CD8-positive, alpha-beta memory T cell (primary cell): ENCODE measurements at regions not wholly inside any gene's neighbourhood (a gene's known extent, or its start where the extent isn't known, plus 50 kb on each side); places are given as distances from the start of the nearest gene placed in this dataset.

Experiments
- CTCF ChIA-PET: fragments of 350-600 bp; sonication (Branson Sonifier 250); formaldehyde crosslinking; loops from one replicate; lab custom pipeline; 2021; ENCODE audit warnings: antibody characterized with exemption; lab: Charles Lee
- POLR2A ChIA-PET: fragments of 350-600 bp; sonication (Branson Sonifier 250); formaldehyde crosslinking; loops from one replicate; lab custom pipeline; 2021; ENCODE audit warnings: antibody characterized with exemption; lab: Charles Lee
- DNase-seq, 5 donors: peaks; one replicate each; pipeline versions ENCODE4 v3.0.0 to v3.0.0-alpha.2; 2020 to 2022; ENCODE audit warnings: mixed read lengths in 1 of 5
- H3K27ac ChIP-seq: one replicate; pipeline ENCODE4 v1.7.0; 2013; ENCODE audit warnings: low read depth, mild to moderate bottlenecking, low read length, moderate library complexity
- H3K27me3 ChIP-seq: 2 replicates; pipeline ENCODE4 v1.7.0; 2013; ENCODE audit warnings: low read length, mild to moderate bottlenecking; ENCODE audit not compliant: insufficient read depth, poor library complexity, severe bottlenecking
- H3K36me3 ChIP-seq: 2 replicates; pipeline ENCODE4 v1.7.0; 2013; ENCODE audit warnings: mild to moderate bottlenecking, low read length, moderate library complexity; ENCODE audit not compliant: insufficient read depth
- H3K4me1 ChIP-seq: 2 replicates; pipeline ENCODE4 v1.7.0; 2013; ENCODE audit warnings: mild to moderate bottlenecking, low read length, moderate library complexity; ENCODE audit not compliant: insufficient read depth
- H3K4me3 ChIP-seq: 2 replicates; pipeline ENCODE4 v1.7.0; 2013; ENCODE audit warnings: mild to moderate bottlenecking, low read length
- H3K9me3 ChIP-seq: 2 replicates; pipeline ENCODE4 v1.7.0; 2013; ENCODE audit warnings: mild to moderate bottlenecking, low read length
- H3K27ac Mint-ChIP-seq, 8 donors: one replicate each; pipeline ENCODE4 v1.8.0; 2020 to 2021; ENCODE audit warnings: mixed read lengths in 8 of 8, mild to moderate bottlenecking in 6 of 8, inconsistent platforms in 3 of 8, moderate library complexity in 3 of 8
- H3K27me3 Mint-ChIP-seq, 2 donors: one replicate each; pipeline ENCODE4 v1.8.0; 2020 to 2021; ENCODE audit warnings: mixed read lengths in 2 of 2, mild to moderate bottlenecking in 1 of 2, moderate library complexity in 1 of 2
- H3K36me3 Mint-ChIP-seq, 3 donors: one replicate each; pipeline ENCODE4 v1.8.0; 2020 to 2021; ENCODE audit warnings: mixed read lengths in 3 of 3, inconsistent platforms in 1 of 3, mild to moderate bottlenecking in 1 of 3
- H3K4me1 Mint-ChIP-seq, 3 donors: one replicate each; pipeline ENCODE4 v1.8.0; 2020 to 2021; ENCODE audit warnings: mixed read lengths in 3 of 3, inconsistent platforms in 1 of 3, mild to moderate bottlenecking in 1 of 3
- H3K4me3 Mint-ChIP-seq, 7 donors: one replicate each; pipeline ENCODE4 v1.8.0; 2020 to 2021; ENCODE audit warnings: mixed read lengths in 7 of 7, mild to moderate bottlenecking in 6 of 7, moderate library complexity in 4 of 7, inconsistent platforms in 2 of 7
- H3K9me3 Mint-ChIP-seq, 5 donors: one replicate each; pipeline ENCODE4 v1.8.0; 2020 to 2022; ENCODE audit warnings: mixed read lengths in 5 of 5, mild to moderate bottlenecking in 3 of 5, moderate library complexity in 2 of 5, inconsistent platforms in 1 of 5

- Histone ChIP-seq H3K4me1 (no peaks in the 10 kb centered on the region), H3K27ac (no peak overlapping the region), H3K36me3 (no peaks in the 10 kb centered on the region), H3K9me3 (no peaks in the 10 kb centered on the region), H3K4me3 (no peak overlapping the region), H3K27me3 (no peaks in the 10 kb centered on the region)
- no peak for DNase-seq
- peaks cover 0 to 1% (median 0%) of the 10 kb centered on the region in 5 donors for H3K9me3 Mint-ChIP-seq
- no peak overlapping the region for H3K27ac Mint-ChIP-seq
- H3K4me1 Mint-ChIP-seq, result peaks cover 0 to 16% (median 11%) of the 10 kb centered on the region in 3 donors
- H3K27me3 Mint-ChIP-seq, result peaks cover 2 to 3% of the 10 kb centered on the region in 2 donors
- H3K36me3 Mint-ChIP-seq, result no peaks in the 10 kb centered on the region
- POLR2A ChIA-PET, result no interaction called here
- H3K4me3 Mint-ChIP-seq, result no peak overlapping the region
- CTCF ChIA-PET, result no interaction called here
Observed at GRCh38 chr10:128938558-128938957, 528.5 kb upstream of the MGMT start.

GRCh38 chr10:128940081-128940480 is 527.0 kb upstream of the MGMT start:
- H3K4me1 Mint-ChIP-seq, result peaks cover 0 to 4% (median 0%) of the 10 kb centered on the region in 3 donors
- Histone ChIP-seq H3K4me3 (no peak overlapping the region), H3K27ac (no peak overlapping the region), H3K4me1 (no peaks in the 10 kb centered on the region), H3K9me3 (no peaks in the 10 kb centered on the region), H3K27me3 (no peaks in the 10 kb centered on the region), H3K36me3 (no peaks in the 10 kb centered on the region)
- POLR2A ChIA-PET, result no interaction called here
- CTCF ChIA-PET, result no interaction called here
- H3K27ac Mint-ChIP-seq, result no peak overlapping the region
- no peak overlapping the region for H3K4me3 Mint-ChIP-seq
- peaks cover 2 to 3% of the 10 kb centered on the region in 2 donors for H3K27me3 Mint-ChIP-seq
- H3K36me3 Mint-ChIP-seq, result no peaks in the 10 kb centered on the region
- DNase-seq, result no peak
- peaks cover 0 to 4% (median 0%) of the 10 kb centered on the region in 5 donors for H3K9me3 Mint-ChIP-seq

GRCh38 chr10:128943111-128943510 is 523.9 kb upstream of the MGMT start:
- no peaks in the 10 kb centered on the region for H3K4me1 ChIP-seq
- H3K36me3 Mint-ChIP-seq, result no peaks in the 10 kb centered on the region
- DNase-seq, result no peak
- CTCF ChIA-PET, result no interaction called here
- no peaks in the 10 kb centered on the region for H3K4me1 Mint-ChIP-seq
- no peak overlapping the region for H3K4me3 ChIP-seq
- peaks cover 0 to 13% (median 9%) of the 10 kb centered on the region in 5 donors for H3K9me3 Mint-ChIP-seq
- no peaks in the 10 kb centered on the region for H3K27me3 Mint-ChIP-seq
- H3K4me3 Mint-ChIP-seq, result no peak overlapping the region
- no peaks in the 10 kb centered on the region for H3K9me3 ChIP-seq
- H3K27ac ChIP-seq, result no peak overlapping the region
- no peak overlapping the region for H3K27ac Mint-ChIP-seq
- no peaks in the 10 kb centered on the region for H3K36me3 ChIP-seq
- POLR2A ChIA-PET, result no interaction called here
- H3K27me3 ChIP-seq, result no peaks in the 10 kb centered on the region

GRCh38 chr10:128945398-128945797 is 521.6 kb upstream of the MGMT start:
- no peak overlapping the region for H3K27ac ChIP-seq
- Mint-ChIP-seq H3K4me1 (no peaks in the 10 kb centered on the region), H3K4me3 (no peak overlapping the region), H3K27ac (no peak overlapping the region), H3K9me3 (peaks cover 0 to 13% (median 9%) of the 10 kb centered on the region in 5 donors), H3K36me3 (no peaks in the 10 kb centered on the region), H3K27me3 (no peaks in the 10 kb centered on the region)
- no peaks in the 10 kb centered on the region for H3K9me3 ChIP-seq
- POLR2A ChIA-PET, result no interaction called here
- no peak for DNase-seq
- no peaks in the 10 kb centered on the region for H3K27me3 ChIP-seq
- no peaks in the 10 kb centered on the region for H3K4me1 ChIP-seq
- H3K36me3 ChIP-seq, result no peaks in the 10 kb centered on the region
- H3K4me3 ChIP-seq, result no peak overlapping the region
- CTCF ChIA-PET, result no interaction called here

- no peaks in the 10 kb centered on the region for H3K27me3 ChIP-seq
- ChIA-PET POLR2A (no interaction called here), CTCF (no interaction called here)
- Mint-ChIP-seq H3K9me3 (peaks cover 0 to 9% (median 7%) of the 10 kb centered on the region in 5 donors), H3K4me3 (no peak overlapping the region), H3K36me3 (no peaks in the 10 kb centered on the region), H3K4me1 (no peaks in the 10 kb centered on the region), H3K27me3 (no peaks in the 10 kb centered on the region), H3K27ac (no peak overlapping the region)
- no peaks in the 10 kb centered on the region for H3K4me1 ChIP-seq
- H3K9me3 ChIP-seq, result no peaks in the 10 kb centered on the region
- no peak overlapping the region for H3K27ac ChIP-seq
- H3K4me3 ChIP-seq, result no peak overlapping the region
- no peaks in the 10 kb centered on the region for H3K36me3 ChIP-seq
- no peak for DNase-seq
Observed at GRCh38 chr10:128950159-128950915, 516.7 kb upstream of the MGMT start.

GRCh38 chr10:128950916-128951275 is 516.1 kb upstream of the MGMT start:
- H3K27ac Mint-ChIP-seq, result no peak overlapping the region
- Histone ChIP-seq H3K36me3 (no peaks in the 10 kb centered on the region), H3K27me3 (no peaks in the 10 kb centered on the region), H3K27ac (no peak overlapping the region), H3K9me3 (no peaks in the 10 kb centered on the region), H3K4me1 (no peaks in the 10 kb centered on the region), H3K4me3 (no peak overlapping the region)
- H3K4me3 Mint-ChIP-seq, result no peak overlapping the region
- H3K36me3 Mint-ChIP-seq, result no peaks in the 10 kb centered on the region
- no peak for DNase-seq
- ChIA-PET CTCF (no interaction called here), POLR2A (no interaction called here)
- H3K4me1 Mint-ChIP-seq, result no peaks in the 10 kb centered on the region
- H3K9me3 Mint-ChIP-seq, result peaks cover 0 to 9% (median 7%) of the 10 kb centered on the region in 5 donors
- H3K27me3 Mint-ChIP-seq, result no peaks in the 10 kb centered on the region

GRCh38 chr10:128952856-128953255 is 514.2 kb upstream of the MGMT start:
- Histone ChIP-seq H3K4me3 (no peak overlapping the region), H3K36me3 (no peaks in the 10 kb centered on the region), H3K27ac (no peak overlapping the region), H3K9me3 (no peaks in the 10 kb centered on the region), H3K27me3 (no peaks in the 10 kb centered on the region), H3K4me1 (no peaks in the 10 kb centered on the region)
- Mint-ChIP-seq H3K9me3 (no peaks in the 10 kb centered on the region), H3K36me3 (no peaks in the 10 kb centered on the region), H3K4me1 (no peaks in the 10 kb centered on the region), H3K27ac (no peak overlapping the region), H3K4me3 (no peak overlapping the region), H3K27me3 (no peaks in the 10 kb centered on the region)
- ChIA-PET POLR2A (no interaction called here), CTCF (no interaction called here)
- DNase-seq, result no peak

- H3K27me3 Mint-ChIP-seq, result no peaks in the 10 kb centered on the region
- H3K4me1 ChIP-seq, result no peaks in the 10 kb centered on the region
- no peaks in the 10 kb centered on the region for H3K9me3 ChIP-seq
- no peak overlapping the region for H3K4me3 Mint-ChIP-seq
- POLR2A ChIA-PET, result no interaction called here
- CTCF ChIA-PET, result no interaction called here
- no peaks in the 10 kb centered on the region for H3K27me3 ChIP-seq
- no peak overlapping the region for H3K27ac Mint-ChIP-seq
- H3K4me3 ChIP-seq, result no peak overlapping the region
- no peak overlapping the region for H3K27ac ChIP-seq
- no peaks in the 10 kb centered on the region for H3K36me3 Mint-ChIP-seq
- H3K36me3 ChIP-seq, result no peaks in the 10 kb centered on the region
- no peaks in the 10 kb centered on the region for H3K4me1 Mint-ChIP-seq
- no peaks in the 10 kb centered on the region for H3K9me3 Mint-ChIP-seq
- DNase-seq, result no peak
Observed at GRCh38 chr10:128956149-128956548, 510.9 kb upstream of the MGMT start.
